ENCODE measurements at regions not wholly inside any gene's neighbourhood (a gene's known extent, or its start where the extent isn't known, plus 50 kb on each side); places are given as distances from the start of the nearest gene placed in this dataset.
A peak's percentile ranks its signal among the peaks of the same experiment; 100 is the strongest.

DNA sequence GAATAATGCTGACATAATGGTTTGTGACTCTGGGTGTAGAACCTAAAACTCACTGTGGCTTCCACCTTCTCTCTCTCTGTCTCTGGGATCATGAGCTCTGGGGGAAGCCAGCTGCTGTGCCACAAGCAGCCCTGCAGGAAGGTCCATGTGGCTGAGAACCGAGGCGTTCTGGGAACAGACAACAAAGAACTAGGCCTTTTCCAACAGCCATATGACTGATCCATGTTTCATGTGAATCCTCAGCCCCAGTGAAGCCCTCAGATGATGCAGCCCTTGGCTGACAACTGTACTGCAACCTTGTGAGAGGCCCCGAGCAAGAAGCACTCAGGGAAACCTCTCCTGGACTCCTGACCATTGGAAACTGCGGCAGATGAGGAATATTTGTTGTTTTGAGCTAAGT is 56.6 kb downstream of the HLA-G start:
- no peak for DNase-seq (ENCODE audit: low spot score)

DNA sequence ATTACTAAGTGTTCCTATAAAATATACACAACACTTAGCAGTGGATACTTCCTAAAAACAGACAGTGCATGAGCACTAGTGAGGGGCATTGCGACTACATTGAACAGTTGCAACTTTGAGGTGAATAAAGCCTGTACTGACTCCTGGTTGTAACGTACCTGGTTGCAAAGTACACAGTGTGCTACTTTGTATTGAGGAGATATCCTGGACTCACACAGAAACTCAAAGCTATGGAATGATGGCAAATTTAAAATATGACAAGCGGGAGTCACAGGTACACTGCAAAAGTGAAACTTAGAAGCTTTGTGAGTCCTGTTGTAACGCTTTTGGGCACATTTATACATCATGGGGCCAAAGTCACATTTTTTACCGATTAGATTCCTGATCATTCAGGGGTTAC is 55.6 kb upstream of the HLA-A start:
- no peak for DNase-seq (ENCODE audit: low spot score)

GRCh38 chr6:29887330-29887818 is 55.0 kb upstream of the HLA-A start:
- peak; percentile 32 for DNase-seq (ENCODE audit: low spot score)

DNA sequence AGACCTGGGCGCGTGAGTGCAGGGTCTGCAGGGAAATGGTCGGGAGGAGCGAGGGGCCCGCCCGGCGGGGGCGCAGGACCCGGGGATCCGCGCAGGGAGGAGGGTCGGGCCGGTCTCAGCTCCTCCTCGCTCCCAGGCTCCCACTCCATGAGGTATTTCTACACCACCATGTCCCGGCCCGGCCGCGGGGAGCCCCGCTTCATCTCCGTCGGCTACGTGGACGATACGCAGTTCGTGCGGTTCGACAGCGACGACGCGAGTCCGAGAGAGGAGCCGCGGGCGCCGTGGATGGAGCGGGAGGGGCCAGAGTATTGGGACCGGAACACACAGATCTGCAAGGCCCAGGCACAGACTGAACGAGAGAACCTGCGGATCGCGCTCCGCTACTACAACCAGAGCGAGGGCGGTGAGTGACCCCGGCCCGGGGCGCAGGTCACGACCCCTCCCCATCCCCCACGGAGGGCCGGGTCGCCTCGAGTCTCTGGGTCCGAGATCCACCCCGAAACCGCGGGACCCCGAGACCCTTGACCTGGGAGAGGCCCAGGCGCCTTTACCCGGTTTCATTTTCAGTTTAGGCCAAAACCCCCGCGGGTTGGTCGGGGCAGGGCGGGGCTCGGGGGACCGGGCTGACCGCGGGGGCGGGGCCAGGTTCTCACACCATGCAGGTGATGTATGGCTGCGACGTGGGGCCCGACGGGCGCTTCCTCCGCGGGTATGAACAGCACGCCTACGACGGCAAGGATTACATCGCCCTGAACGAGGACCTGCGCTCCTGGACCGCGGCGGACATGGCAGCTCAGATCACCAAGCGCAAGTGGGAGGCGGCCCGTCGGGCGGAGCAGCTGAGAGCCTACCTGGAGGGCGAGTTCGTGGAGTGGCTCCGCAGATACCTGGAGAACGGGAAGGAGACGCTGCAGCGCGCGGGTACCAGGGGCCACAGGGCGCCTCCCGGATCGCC is 54.2 kb upstream of the HLA-A start:
- peak; percentile 70 for DNase-seq (ENCODE audit: low spot score)

All from AG20443 (cell line).